Right ventricle myocardium superior (tissue), 1 donor: ENCODE measurements at regions not wholly inside any gene's neighbourhood (a gene's known extent, or its start where the extent isn't known, plus 50 kb on each side); places are given as distances from the start of the nearest gene placed in this dataset.
A peak's percentile ranks its signal among the peaks of the same experiment; 100 is the strongest.
"Not testable (repeated sequence)": the region's sequence is repeated elsewhere in the genome, so short reads cannot be mapped to it uniquely, and the experiment has no call there.

Experiments
- ATAC-seq: fragments of 200-7000 bp; cut with Tn5 transposase; one replicate; pipeline ENCODE4 v1.9.1; 2020; ENCODE audit warnings: mild to moderate bottlenecking; ENCODE audit not compliant: poor library complexity
- DNase-seq: peaks from one replicate; pipeline ENCODE4 v3.0.0-alpha.2; 2020
- intact Hi-C: fragments of 100-400 bp; cut with DNase I; formaldehyde crosslinking; loops from one replicate; pipeline ENCODE4 v1.11.2; 2022
- donor health status: DM: no; HTN: yes; CAD: no; lungs with severe emphysema.

DNA sequence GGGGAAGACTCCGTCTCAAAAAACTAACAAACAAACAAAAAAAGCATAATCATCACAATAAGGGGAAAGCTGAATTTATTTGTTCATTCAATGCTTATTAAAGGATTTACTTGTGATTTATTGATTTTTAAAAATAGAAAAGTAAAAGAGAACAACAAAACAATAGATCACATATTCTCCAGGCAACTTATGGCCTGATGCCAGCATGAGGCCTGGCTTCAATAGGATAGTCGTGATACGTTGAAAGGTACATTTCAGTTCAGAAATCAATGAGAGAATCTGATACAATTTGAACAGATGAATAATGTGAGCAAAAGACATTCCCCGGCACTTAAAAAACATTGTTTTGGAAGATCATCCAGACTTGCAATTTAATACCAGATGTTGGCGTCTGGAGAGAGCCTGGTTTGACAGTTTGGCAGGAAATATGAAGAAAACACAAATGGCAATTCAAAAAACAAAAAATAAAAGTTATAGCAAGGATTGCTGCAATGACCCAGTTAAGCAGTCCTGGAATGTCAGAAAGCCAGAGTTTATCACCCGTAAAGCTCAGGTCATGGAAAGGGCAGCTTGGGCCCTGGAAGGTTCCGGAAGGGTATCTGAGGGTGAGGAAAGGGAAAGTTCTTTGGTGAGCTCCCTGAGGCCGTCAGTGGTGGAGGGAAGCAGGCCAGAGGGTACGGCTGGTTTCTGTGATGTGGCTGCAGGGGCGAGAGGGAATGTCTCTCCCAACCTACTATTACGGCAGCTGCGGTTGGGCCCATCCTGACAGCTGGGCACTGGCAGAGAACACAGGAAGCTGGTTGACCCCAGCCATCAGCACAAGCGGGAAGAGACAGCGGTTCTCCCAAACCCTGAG lies 230.2 kb upstream of the HES1 start:
- peak; percentile 55 for ATAC-seq
- intact Hi-C loops = no loop called here
- peak; percentile 56 for DNase-seq

DNA sequence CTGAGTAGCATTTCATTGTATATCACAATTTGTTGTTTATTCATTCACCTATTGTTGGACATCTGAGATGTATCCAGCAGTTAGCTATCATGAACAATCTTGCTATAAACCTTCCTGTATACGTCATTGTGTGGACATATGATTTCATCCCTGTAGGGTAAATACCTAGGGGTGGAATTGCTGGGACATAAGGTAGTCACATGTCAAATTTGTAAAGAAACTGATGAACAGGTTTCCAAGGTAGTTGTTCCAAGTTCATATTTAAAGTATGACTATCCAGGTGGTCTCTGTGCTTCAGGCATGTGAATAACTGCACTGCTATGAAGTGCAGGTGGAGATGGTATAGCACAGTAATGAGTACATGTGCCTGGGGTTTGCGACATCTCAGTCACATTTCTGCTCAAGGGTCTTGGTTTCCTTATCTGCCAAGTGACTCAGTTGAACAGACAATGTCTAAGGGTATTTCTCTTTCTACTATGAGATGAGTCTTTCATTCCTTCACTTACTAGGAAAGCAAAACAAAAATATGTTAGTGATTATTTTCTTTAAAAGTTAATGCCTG lies 229.0 kb upstream of the HES1 start:
- DNase-seq (no peak), ATAC-seq (no peak)
- intact Hi-C loops = no loop called here

DNA sequence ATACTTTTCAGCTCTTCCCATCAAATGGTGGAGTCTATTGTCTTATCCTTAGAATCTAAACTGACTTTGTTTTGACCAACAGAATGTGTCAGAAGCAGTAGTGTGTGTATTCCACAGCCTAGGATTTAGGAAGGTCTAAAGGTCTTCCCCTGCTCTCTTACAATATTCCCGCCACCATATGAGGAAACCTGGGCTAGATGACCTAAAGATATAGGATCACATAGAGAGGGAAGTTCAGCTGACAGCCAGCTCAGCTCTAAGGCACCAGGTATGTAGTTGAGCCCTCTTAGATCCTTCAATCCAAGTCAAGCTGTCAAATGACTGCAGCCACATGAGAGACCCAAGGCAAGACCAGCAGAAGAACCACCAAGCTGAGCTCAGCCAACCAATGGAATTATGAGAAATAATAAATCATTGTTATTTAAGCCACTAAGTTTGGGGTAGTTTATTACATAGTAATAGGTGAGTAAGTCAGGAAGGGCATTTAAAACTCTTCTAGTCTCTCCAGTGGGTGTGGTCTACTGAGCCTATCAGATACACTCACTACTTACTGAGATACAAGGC lies 227.7 kb upstream of the HES1 start:
- ATAC-seq = no peak
- intact Hi-C loops = no loop called here

DNA sequence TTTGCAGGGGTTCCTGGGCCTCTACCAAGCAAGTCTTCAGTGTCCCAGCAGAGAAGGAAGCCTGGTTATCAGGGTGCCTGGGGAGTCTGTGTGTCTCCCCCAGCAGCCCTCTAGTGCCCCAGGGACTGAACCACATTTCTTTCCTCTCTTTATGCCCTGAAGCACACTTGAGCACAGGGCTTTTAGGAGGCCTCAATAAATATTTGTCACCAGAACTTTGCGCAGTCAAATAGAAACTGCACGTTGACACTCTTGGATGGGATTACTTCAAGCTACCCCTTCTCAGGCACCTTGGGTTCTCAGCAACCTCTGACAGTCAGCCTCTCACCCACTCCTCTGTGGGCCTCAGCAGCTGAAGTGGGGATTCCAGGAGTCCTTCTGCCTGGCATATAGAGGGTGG lies 226.6 kb upstream of the HES1 start:
- ATAC-seq (no peak), DNase-seq (no peak)
- intact Hi-C loops = no loop called here

More for the DNA sequence above, 227.7 kb upstream of the HES1 start:
- no peak for DNase-seq

DNA sequence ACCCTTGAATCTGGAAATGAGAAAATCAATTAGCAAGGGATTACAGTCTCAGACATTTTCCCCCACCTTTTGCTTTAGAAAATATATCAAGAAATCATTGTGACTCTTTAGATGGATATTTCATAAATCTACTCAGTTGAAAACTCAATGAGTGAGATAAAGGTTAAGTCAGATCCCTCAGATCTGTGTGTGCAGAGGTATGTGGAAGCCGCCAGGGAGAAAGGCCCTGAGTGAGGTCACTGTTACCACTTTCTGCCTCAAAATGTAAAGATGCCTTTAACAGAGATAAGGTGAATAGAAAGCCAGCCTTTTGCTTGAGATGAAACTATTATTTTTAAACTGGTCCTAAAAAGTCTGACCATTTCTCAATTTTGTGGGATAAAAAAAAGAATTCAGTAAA lies 225.6 kb upstream of the HES1 start:
- DNase-seq = no peak
- intact Hi-C loops = no loop called here
- ATAC-seq = no peak

DNA sequence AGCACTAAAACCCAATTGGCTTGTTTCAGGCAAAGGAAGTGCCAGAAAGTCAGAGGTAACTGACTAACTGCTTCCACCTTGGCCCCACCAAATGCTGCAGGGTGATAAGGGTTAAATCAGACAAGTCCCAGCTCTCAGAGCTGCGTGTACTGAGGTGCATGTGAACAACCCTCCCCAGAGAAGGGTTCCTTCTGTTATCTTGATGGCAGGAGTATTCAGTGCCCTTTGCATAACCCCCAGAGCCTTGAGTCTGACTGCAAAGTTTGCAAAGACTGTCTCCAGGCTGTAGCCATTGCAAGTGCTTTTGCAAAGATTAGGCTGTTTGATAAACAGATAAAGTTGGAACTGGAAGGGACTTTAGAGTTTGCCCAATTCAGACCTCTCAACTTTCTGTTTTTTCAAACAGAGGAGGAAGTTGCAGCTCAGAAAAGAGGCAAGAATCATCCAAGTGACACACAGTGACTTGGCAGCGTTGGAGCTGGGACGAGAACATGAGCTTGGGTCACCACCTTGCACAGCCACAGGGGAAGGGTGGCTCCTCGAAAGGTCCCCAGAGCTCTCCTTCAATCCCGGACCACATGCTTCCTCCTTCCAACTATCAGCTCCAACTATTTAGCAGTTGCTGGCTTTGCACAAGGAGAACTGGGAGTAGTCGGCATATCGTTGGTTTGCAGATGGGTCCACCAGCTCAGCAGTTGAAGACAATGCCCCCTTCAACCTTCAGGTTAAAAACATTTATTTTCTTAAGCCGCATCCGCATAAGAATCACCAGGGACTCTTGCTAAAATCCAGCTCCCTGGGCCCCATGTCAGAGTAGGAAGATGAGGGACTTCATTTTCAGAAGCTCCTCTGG lies 224.8 kb upstream of the HES1 start:
- intact Hi-C loops = no loop called here
- DNase-seq (no peak), ATAC-seq (peak; percentile 31)

DNA sequence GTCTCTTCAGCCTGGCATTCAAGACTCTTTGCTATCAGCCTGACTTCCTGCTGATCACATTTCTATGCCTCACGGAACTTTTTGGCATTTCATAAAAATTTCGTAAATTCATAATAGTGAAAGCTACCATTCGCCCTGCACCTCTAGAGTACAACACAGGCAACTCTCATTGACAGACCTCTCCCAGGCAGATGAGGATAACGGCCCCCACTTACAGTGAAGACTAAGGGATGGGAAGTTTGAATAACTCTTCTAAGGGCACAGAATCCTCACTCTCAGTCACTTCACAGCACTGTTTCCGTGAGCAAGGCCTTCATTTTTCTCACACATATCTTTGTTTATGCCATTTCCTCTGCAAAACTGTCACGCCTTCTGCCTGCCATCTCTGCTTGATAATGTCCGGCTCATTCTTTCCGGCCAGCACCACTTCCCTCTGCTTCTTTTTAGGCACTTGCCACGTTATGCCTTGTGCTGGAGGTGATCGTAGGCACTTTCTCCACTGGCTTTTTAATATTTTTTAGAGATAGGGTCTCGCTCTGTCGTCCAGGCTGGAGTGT lies 224.1 kb upstream of the HES1 start:
- DNase-seq (no peak), ATAC-seq (no peak)
- intact Hi-C loops = no loop called here

DNA sequence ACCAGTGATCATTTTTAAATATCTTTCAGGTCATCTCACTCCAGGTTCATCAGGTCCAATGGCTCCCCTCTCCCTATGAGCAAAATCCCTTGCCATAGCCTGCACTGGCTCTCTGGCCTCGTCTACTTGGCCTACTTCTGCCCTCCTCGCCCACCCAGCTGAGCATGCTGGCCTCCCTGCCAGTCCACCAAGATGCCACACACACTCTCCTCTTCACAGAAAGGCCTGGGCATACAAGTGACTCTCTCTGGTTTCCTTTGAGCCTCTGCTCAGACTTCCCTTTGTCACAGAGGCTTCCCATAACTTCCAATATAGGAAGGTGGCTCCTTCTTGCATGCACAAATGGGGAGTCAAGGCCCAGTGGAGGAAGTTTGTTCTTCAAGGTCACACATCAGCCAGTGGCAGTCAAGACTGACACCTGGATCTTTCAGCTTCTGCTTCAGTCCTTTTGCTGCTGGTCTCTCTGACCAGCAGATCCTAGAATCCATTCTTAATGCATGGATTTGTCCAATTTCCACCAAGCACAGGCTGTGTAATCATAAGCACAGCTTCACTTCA lies 223.2 kb upstream of the HES1 start:
- ATAC-seq (no peak), DNase-seq (no peak)
- intact Hi-C loops = no loop called here

DNA sequence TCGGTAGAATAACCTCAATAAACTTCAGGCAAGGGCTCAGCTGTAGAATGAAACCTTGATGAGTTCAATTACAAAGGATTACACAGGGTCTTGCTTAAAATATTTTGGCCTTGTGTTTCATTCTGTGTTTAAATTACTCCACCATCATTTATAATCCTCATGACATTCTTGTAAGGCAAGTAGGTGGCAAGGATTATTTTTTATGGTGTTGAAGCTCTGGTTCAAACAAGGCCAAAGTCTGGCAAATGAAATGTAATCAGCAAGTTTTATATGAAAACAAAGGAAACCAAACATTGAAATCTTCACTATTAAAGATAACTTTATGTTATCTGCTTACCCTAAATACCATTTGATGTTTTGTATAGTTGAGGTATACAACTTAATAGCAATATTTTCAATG lies 221.3 kb upstream of the HES1 start:
- DNase-seq = no peak
- ATAC-seq = no peak
- intact Hi-C loops = no loop called here

DNA sequence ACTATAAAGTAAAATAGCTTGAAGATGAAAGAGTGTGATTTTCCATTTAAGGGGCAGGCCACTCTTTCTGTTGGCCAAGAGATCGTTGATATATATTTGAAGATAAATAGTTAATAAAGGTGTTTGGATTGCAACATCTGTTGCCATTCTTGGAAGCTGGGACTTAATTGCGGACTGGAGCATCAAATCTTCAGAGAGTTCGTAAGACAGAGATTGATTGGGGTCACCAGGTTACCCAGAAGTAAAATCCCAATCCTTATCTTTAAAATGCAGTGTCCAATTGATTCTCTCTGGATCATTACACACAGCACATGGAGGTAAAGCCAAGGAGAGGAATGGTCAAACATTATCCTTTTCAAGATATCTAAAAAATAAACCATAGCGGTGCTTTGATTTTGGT lies 220.8 kb upstream of the HES1 start:
- intact Hi-C loops = no loop called here
- no peak for ATAC-seq
- no peak for DNase-seq

DNA sequence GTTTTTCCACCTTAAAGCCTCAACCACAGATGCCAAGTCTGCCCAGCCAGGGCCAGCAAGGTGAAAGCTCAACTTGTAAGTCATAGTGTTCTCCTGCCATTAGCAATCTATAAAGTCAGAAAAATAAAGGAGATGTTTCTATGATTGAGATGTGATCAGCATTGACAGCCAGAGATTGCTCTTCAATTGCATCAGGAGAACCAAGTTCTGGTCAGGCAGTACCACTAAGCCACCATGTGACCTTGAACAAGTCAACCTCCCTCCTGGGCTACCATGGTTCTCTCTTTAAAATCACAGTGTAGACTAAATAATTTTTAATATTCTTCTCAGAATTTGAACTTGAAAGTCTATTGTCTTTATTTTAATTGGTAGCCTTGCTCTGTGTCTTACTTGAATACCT lies 220.3 kb upstream of the HES1 start:
- DNase-seq (no peak), ATAC-seq (no peak)
- intact Hi-C loops = no loop called here

DNA sequence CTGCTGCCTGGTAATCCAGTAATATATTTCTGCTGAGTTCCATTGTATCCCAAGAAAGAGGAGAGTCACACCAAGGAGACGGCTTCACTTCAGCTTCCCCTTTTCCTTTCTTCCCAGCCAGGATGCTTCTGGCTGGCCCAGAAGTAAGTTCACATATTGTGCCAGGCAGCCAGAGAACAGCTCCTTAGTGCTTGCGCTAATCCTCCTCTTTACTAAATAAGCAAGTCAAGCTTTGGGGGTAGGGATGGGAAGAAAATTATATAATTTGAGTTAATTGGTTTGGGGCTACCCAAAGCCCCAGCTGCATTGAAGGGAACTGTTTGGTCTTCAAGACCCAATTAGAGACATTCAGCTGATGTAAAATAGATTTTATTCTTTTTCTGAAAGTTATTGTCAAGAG lies 218.8 kb upstream of the HES1 start:
- intact Hi-C loops = no loop called here
- ATAC-seq (no peak), DNase-seq (no peak)

DNA sequence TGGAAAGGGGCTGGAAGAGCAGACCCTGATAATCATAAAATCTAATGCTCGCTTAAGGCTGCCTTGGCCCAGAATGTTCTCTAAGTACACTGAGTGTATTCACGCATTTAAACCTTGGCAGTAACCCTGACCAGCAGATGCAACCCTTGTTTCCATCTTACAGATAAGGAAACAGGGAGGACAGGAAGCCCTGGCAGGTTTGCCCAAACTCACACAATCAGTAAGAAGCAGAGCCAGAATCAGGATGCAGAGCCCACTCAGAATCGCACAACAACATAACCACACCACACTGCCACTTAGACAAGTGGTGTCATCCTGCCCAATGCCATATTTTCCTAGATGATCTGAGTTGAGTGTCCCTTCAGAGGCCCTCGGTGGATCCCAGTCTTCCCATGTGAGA lies 214.5 kb upstream of the HES1 start:
- ATAC-seq (no peak), DNase-seq (no peak)
- intact Hi-C loops = no loop called here

DNA sequence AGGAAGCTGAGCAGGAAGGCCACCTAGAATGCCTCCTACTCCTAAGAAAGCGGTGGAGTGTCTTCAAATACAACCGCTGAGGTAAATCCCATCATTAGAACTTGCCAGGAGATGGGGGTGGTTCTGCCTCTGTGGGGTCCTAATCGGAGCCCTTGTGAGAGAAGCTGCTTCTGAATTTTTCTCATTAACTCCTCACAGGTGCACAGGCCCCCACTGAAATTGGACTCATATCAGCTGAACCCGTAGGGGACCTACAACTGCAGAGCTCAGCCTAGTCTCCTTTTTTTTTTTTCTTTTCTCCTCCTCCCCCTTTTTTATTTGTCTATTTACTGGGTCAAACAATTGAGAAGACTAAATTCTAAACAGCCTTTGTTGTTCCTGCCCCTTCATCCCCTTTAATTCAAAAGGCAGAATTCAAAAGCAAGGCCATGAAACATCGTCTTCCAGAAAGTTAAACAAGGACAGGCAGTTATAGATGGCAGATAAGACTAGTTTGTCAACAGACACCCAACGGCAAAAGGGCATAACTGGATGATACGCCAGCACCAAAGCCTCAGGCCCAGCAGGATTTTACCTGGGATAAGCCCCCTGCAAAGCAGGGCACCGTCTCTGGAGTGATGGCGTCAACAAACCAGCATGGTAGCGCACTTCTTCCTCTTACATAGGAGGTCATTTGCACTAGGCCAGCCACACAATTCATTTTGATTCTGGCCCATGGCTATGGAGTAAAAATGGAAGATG lies 213.7 kb upstream of the HES1 start:
- intact Hi-C loops = no loop called here
- ATAC-seq = no peak
- no peak for DNase-seq

DNA sequence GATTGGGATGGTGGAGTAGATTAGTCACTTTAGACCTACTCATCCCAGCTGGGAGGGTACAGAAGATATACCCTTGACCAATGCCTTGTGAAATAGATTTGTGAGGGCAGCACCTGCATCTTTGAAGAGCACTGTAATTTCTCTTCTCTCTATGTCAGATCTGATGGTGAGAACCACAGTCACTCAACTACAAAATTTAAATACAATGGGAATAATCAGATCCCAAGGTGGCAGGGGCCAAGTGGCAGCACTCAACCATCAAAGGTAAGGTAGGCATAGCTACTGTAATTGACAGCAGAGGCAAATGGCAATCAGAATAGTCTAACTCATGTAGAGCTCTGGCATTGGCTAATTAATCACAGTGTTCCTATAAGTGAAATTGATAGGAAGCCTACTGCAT lies 212.0 kb upstream of the HES1 start:
- DNase-seq, ATAC-seq, intact Hi-C loops: not testable (repeated sequence)

DNA sequence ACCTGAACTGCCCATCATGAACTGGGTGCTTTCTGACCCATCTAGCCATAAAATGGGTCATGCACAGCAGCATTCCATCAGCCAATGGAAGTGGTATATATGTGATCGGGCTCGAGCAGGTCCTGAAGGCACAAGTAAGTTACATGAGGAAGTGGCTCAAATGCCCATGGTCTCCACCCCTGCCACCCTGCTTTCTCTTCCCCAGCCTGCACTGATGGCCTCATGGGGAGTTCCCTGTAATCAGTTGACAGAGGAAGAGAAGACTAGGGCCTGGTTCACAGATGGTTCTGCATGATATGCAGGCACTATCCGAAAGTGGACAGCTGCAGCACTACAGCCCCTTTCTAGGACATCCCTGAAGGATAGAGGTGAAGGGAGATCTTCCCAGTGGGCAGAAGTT lies 209.9 kb upstream of the HES1 start:
- intact Hi-C loops, DNase-seq: not testable (repeated sequence)

DNA sequence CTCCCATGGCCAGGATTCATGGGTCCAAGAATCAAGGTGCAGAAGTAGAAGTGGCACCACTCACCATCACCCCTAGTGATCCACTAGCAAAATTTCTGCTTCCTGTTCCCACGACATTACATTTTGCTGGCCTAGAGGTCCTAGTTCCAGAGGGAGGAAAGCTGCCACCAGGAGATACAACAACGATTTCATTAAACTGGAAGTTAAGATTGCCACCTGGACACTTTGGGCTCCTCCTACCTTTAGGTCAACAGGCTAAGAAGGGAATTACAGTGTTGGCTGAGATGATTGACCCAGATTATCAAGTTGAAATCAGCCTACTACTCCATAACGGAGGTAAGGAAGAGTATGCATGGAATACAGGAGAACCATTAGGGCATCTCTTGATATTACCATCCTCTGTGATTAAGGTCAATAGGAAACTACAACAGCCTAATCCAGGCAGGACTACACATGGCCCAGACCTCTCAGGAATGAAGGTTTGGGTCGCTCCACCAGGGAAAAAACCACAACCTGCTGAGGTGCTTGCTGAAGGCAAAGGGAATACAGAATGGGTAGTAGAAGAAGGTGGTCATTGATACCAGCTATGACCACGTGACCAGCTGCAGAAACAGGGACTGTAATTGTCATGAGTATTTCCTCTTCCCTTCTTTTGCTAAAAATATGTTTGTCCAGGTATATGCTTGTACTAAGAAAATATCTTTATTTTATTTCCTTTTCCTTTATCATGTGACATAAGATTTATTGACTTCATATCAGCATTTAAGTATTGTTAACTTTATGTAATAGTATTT lies 208.3 kb upstream of the HES1 start:
- DNase-seq, intact Hi-C loops, ATAC-seq: not testable (repeated sequence)

More for the DNA sequence above, 209.9 kb upstream of the HES1 start:
- not testable (repeated sequence) for ATAC-seq
